ENCODE measurements at regions not wholly inside any gene's neighbourhood (a gene's known extent, or its start where the extent isn't known, plus 50 kb on each side); places are given as distances from the start of the nearest gene placed in this dataset.

DNA sequence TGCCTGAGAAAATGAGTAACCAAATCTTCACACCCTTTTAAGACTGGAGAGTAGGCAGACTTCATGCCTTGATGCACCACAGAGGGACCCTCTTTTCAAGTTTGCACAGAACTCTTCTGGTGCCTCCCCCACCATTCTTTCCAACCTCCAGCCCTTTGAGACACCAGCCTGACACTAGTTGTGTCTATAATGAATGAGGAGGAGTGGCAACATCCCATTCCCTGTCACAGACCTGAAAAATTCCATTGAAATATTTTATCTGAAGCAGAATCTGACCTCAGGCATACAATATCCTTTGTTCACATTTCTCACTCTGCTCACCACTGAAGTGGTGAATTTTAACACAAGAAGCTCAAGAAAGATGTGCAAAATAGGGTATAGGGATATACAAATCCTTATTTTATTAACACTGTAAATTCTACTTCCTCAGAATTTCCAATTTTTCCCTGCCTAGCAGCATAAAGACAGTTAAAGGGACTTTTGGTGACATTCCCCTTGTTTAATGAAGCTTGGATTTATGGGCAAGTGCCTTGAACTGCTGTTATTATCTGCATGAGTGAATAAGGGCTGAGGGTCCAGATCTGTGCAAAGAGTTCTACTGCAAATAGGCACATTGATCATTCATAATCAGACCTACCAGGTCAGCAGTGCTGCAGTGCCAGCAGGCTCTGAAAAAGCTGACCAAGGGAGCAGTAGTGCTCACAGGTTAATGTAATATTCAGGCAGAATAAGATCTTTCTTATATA lies 149.9 kb upstream of the PAQR3 start:
- TF ChIP-seq FOXK2 (conservative IDR thresholded peaks at IDR 0.05 in 1 of 2, IDR thresholded peaks at IDR 0.05 in 1 of 2; ENCODE audit: low read depth in 2 of 2) (no peak), FOXM1 (IDR thresholded peaks at IDR 0.05; ENCODE audit: low read depth) (no peak), FOXM1 (CRISPR knock-in tag; IDR thresholded peaks at IDR 0.05; ENCODE audit: low read depth) (no peak), TCF3 (CRISPR knock-in tag; IDR thresholded peaks at IDR 0.05) (no peak)
- TF ChIP-seq, protein P1, sequence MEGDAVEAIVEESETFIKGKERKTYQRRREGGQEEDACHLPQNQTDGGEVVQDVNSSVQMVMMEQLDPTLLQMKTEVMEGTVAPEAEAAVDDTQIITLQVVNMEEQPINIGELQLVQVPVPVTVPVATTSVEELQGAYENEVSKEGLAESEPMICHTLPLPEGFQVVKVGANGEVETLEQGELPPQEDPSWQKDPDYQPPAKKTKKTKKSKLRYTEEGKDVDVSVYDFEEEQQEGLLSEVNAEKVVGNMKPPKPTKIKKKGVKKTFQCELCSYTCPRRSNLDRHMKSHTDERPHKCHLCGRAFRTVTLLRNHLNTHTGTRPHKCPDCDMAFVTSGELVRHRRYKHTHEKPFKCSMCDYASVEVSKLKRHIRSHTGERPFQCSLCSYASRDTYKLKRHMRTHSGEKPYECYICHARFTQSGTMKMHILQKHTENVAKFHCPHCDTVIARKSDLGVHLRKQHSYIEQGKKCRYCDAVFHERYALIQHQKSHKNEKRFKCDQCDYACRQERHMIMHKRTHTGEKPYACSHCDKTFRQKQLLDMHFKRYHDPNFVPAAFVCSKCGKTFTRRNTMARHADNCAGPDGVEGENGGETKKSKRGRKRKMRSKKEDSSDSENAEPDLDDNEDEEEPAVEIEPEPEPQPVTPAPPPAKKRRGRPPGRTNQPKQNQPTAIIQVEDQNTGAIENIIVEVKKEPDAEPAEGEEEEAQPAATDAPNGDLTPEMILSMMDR (IDR thresholded peaks at IDR 0.05 in 2 of 3, conservative IDR thresholded peaks at IDR 0.05 in 1 of 3; ENCODE audit: insufficient read depth in 2 of 3, low read depth in 1 of 3, low read length in 3 of 3), result no peak

Measured in K562 (cell line).